ENCODE measurements at regions not wholly inside any gene's neighbourhood (a gene's known extent, or its start where the extent isn't known, plus 50 kb on each side); places are given as distances from the start of the nearest gene placed in this dataset.
"Not testable (repeated sequence)": the region's sequence is repeated elsewhere in the genome, so short reads cannot be mapped to it uniquely, and the experiment has no call there.

- peak; percentile 11 for DNase-seq
Observed at GRCh38 chr13:22960827-22961226, 220.0 kb upstream of the SGCG start.

- not testable (repeated sequence) for DNase-seq
Observed at GRCh38 chr13:22961342-22961741, 219.4 kb upstream of the SGCG start.

- DNase-seq = peak; percentile 21
Observed at GRCh38 chr13:22961835-22962537, 218.8 kb upstream of the SGCG start.

- not testable (repeated sequence) for DNase-seq
Observed at GRCh38 chr13:22963384-22964053, 217.3 kb upstream of the SGCG start.

DNA sequence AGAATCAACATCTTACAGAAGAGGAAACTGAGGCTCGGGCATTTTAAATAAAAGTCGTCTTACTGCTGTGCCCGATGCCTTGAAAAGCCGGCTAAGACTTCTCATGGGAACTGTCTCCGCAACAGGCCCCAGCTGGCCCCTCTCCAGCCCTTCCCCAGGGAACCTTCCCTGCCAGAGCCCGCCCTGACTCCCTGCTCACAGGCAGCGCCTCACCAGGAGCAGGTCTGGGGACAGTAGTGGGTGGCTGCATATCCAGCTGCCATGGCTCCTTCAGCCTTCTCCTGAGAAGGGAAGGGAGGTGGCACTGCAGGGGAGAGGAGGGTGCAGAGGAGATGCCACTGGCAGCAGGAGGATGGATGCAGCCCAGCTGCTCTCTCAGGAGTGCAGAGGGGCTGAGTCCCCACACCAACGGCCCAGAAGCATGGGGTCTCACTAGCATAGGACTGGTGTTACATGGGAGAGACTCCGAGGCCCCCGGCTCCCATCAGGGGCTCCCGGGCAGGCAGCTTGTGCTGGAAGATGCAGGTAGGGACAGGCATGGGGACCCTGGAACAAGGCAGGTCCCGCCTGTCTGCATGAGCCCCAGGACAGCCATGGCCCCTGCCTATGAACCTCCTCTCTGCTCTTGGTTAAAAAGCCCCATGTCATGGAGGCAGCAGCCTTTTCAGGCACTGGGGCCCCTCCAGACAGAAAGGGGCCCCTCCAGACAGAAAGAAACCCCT lies 216.4 kb upstream of the SGCG start:
- no peak for DNase-seq

- DNase-seq = not testable (repeated sequence)
Observed at GRCh38 chr13:22965011-22965857, 215.5 kb upstream of the SGCG start.

- not testable (repeated sequence) for DNase-seq
Observed at GRCh38 chr13:22965858-22966239, 214.9 kb upstream of the SGCG start.

DNA sequence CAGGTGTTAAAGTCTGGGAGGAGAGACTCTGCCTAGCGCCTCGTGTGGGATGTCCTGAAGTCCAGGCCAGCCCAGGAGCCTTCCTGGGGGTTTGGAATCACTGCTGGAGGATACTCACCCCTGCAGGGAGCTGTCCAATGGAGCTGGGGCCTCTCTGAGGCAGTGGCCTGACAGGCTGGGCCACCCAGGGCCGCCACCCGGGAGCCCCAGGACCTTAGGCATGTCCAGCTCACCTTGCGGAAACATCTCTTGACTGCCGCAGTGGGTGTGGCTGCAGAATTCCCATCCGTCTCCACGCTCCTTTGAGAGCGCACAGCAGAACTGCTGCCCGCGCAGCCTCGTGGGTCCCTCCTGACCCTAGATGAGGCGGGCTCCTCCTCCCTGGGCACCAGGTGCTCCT lies 214.0 kb upstream of the SGCG start:
- DNase-seq = not testable (repeated sequence)

DNA sequence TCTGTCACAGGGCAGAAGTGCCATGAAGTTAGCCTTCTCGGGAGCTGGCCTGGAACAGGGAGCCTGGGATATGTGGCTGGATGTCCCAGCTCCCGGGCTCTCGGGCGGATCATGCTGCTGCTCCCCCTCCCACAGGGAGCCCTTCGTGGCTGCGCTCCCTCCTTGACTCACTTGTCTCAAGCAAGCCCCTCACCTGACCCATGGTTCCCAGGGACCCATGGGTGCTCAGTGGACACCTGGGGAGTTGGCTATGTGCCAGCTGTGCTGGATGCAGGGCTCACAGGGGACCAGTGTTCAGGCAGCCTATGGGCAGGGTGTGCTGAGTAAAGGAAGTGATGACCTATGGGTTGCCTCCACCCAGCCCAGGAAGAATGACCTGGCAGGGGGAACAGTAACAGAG lies 213.1 kb upstream of the SGCG start:
- no peak for DNase-seq

GRCh38 chr13:22979952-22980351 lies 200.8 kb upstream of the SGCG start:
- no peak for DNase-seq

DNA sequence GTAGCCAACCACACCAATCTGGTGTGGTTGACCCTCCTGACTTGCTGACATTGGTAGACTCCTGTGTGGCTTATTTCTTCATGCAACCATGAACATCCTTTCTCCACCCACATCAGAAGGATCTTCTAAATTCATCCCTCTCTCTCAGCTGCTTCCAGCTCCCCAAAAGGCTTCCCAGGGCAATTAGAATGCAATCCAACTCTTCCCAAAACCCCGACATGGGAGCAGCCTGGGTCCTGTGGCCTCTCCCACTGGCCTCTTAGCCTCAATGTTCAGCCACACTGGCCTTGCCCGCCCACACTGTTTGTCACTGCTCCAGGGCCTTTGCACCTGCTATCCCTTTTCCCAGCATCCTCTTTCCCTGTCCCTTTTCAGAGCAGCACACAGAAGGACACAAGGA lies 199.8 kb upstream of the SGCG start:
- no peak for DNase-seq

DNA sequence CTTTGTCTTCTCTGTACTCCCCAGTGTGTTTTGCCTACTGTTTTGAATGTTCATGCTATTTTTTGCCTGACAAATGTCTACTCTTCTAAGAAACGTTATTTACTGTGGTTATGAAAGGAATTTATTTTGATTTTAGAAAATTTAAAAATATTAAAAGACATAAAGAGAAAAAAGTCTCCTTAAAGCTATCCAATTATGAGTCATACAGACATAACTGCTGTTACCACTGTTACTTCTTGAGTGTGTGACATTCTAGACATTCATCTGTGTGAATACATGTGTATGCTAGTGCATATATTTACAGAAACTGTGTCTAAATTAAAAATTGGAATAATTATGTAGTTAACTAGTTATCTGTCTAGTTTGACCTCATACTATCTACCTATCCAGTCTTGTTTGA lies 187.6 kb upstream of the SGCG start:
- DNase-seq = no peak

DNA sequence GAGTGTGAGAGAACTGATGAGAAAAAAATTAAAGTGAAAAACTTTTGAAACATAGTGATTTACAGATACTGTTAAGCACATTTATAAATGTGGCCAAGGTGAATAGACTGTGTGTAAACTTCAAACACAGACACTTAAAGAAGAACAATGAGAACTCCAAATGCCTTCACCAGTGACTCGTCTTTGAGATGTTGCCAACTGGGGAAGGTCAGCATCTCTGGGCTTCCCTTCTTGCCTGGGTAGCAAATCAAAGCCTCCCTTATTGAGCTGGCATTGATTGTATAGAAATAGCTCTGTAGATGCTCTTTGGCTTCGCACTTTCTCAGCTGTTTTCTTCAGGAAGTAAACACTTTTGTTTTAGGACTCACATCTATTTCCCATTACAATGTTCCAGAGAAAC lies 177.3 kb upstream of the SGCG start:
- DNase-seq = no peak

DNA sequence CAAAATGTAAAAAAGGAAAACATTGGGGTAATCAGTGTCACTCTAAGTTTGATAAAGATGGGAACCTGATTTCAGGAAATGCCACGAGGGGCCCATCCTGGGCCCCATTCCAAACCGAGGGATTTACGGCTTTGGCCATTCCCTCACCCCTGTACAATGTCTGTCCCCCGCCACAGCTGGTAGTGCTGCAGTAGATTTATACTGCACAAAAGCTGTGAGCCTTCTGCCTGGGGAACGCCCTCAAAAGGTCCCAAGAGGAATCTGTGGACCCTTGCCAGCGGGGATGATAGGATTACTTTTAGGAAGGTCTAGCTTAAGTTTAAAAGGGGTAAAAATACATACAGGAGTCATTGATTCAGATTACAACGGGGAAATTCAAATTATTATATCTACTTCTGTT lies 173.4 kb upstream of the SGCG start:
- DNase-seq = no peak

DNA sequence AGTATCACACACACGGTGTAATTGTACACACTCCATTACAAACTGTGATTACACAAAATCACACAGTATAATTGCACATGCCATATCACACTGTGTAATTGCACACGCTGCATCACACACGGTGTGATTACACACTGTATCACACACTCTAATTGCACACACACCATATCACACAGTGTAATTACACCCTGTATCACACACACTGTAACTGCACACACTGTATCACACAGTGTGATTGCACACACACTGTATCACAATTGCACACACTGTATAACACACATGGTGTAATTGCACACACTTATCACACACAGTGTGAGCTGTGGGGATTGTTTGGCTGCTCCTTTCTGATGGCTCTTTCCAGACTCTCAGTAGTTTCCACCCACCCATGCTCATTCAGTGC lies 162.6 kb upstream of the SGCG start:
- no peak for DNase-seq

GRCh38 chr13:23020246-23020843 lies 160.4 kb upstream of the SGCG start:
- peak; percentile 60 for DNase-seq

- DNase-seq = no peak
Observed at GRCh38 chr13:23021906-23022305, 158.9 kb upstream of the SGCG start.

- no peak for DNase-seq
Observed at GRCh38 chr13:23022704-23023103, 158.1 kb upstream of the SGCG start.

- DNase-seq = no peak
Observed at GRCh38 chr13:23025864-23026608, 154.7 kb upstream of the SGCG start.

DNA sequence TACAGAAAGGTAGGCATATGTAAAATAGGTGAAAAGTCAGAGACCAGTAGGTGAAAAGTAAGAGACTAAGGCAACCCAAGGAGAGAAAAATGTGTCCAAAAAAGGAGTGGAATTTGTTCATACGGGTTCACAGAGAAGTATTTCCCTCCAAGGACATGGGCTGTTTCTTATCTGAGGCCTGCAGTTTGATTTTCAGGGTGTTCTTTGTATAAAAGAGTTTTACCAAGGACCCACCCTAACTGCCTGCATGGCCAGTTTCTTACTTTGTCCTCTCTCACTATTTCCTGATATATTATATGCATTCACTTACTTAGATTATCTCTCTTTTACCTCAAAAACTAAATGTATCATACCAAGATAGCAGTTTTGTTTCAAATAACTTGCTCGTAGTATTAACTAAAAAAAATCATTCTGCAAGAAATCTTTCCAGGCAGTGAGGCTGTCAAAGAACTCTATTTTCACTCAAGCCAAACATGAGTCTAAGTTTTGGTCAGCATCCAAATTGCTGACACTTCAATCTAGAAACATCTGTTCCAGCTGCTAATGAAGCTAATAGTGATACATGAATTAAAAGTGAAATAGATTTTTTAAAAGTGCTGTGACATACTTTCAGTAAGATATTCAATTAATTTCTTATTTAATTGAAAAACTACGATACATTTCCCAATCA lies 141.4 kb upstream of the SGCG start:
- DNase-seq = no peak

DNA sequence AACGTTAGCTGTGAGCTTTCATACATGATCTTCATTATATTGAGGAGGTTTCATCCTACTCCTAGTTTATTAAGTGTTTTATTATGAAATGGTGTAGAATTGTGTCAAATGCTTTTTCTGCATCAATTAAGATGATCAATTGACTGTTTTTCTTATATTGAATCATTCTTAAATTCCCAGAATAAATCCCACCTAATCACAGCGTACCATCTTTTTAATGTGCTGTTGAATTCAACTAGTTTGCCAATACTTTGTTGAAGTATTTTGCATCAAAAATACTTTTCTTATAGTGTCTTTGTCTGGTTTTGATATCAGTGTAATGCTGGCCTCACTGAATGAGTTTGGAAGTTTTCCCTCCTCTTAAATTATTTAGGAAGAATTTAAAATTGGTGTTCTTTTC lies 138.6 kb upstream of the SGCG start:
- no peak for DNase-seq

Data from activated CD8-positive, alpha-beta memory T cell treated with anti-CD3 and anti-CD28 coated beads for 24 hours (primary cell).